ENCODE measurements at regions not wholly inside any gene's neighbourhood (a gene's known extent, or its start where the extent isn't known, plus 50 kb on each side); places are given as distances from the start of the nearest gene placed in this dataset.
"Not testable (repeated sequence)": the region's sequence is repeated elsewhere in the genome, so short reads cannot be mapped to it uniquely, and the experiment has no call there.

GRCh38 chr9:24007185-24007584, 181.1 kb upstream of the ELAVL2 start:
- in situ Hi-C loops (cut with MboI; ENCODE audit: low pct_unique_long_range_greater_than_20kb, low sequenced_read_pairs) = no loop called here
- no peak for DNase-seq

GRCh38 chr9:23991874-23992273, 165.8 kb upstream of the ELAVL2 start:
- in situ Hi-C loops (cut with MboI; ENCODE audit: low pct_unique_long_range_greater_than_20kb, low sequenced_read_pairs); DNase-seq: not testable (repeated sequence)

- in situ Hi-C loops (cut with MboI; ENCODE audit: low pct_unique_long_range_greater_than_20kb, low sequenced_read_pairs) = no loop called here
- no peak for DNase-seq
These were observed 153.5 kb upstream of the ELAVL2 start for GRCh38 chr9:23979491-23979890.

- in situ Hi-C loops (cut with MboI; ENCODE audit: low pct_unique_long_range_greater_than_20kb, low sequenced_read_pairs) = no loop called here
- DNase-seq = no peak
These were observed 136.1 kb upstream of the ELAVL2 start for GRCh38 chr9:23962101-23962500.

GRCh38 chr9:23945897-23946296, 119.9 kb upstream of the ELAVL2 start:
- in situ Hi-C loops (cut with MboI; ENCODE audit: low pct_unique_long_range_greater_than_20kb, low sequenced_read_pairs) = no loop called here
- no peak for DNase-seq

GRCh38 chr9:23941051-23941450, 115.0 kb upstream of the ELAVL2 start:
- in situ Hi-C loops (cut with MboI; ENCODE audit: low pct_unique_long_range_greater_than_20kb, low sequenced_read_pairs) = no loop called here
- peak; percentile 0 for DNase-seq

- no peak for DNase-seq
- in situ Hi-C loops (cut with MboI; ENCODE audit: low pct_unique_long_range_greater_than_20kb, low sequenced_read_pairs) = no loop called here
These were observed 112.9 kb upstream of the ELAVL2 start for GRCh38 chr9:23938908-23939307.

- no peak for DNase-seq
- in situ Hi-C loops (cut with MboI; ENCODE audit: low pct_unique_long_range_greater_than_20kb, low sequenced_read_pairs) = no loop called here
These were observed 108.4 kb upstream of the ELAVL2 start for GRCh38 chr9:23934291-23934906.

GRCh38 chr9:23933348-23933747, 107.3 kb upstream of the ELAVL2 start:
- no peak for DNase-seq

GRCh38 chr9:23926368-23926767, 100.3 kb upstream of the ELAVL2 start:
- no peak for DNase-seq
- in situ Hi-C loops (cut with MboI; ENCODE audit: low pct_unique_long_range_greater_than_20kb, low sequenced_read_pairs) = no loop called here

More at GRCh38 chr9:23933348-23933747, 107.3 kb upstream of the ELAVL2 start:
- in situ Hi-C loops (cut with MboI; ENCODE audit: low pct_unique_long_range_greater_than_20kb, low sequenced_read_pairs) = no loop called here

GRCh38 chr9:23914431-23915003, 88.5 kb upstream of the ELAVL2 start:
- in situ Hi-C loops (cut with MboI; ENCODE audit: low pct_unique_long_range_greater_than_20kb, low sequenced_read_pairs) = no loop called here
- no peak for DNase-seq

- no peak for DNase-seq
- in situ Hi-C loops (cut with MboI; ENCODE audit: low pct_unique_long_range_greater_than_20kb, low sequenced_read_pairs) = no loop called here
These were observed 81.3 kb upstream of the ELAVL2 start for GRCh38 chr9:23907343-23907742.

GRCh38 chr9:23887781-23888180, 61.7 kb upstream of the ELAVL2 start:
- DNase-seq = no peak

More at GRCh38 chr9:23887781-23888180, 61.7 kb upstream of the ELAVL2 start:
- in situ Hi-C loops (cut with MboI; ENCODE audit: low pct_unique_long_range_greater_than_20kb, low sequenced_read_pairs) = no loop called here

Measured in KBM-7 (cell line).